Glutamatergic neuron (in vitro differentiated cells): ENCODE measurements at regions not wholly inside any gene's neighbourhood (a gene's known extent, or its start where the extent isn't known, plus 50 kb on each side); places are given as distances from the start of the nearest gene placed in this dataset.

Experiments
- DNase-seq: peaks from one replicate; pipeline ENCODE4 v3.0.0; 2022
- H3K27ac Mint-ChIP-seq: one replicate; pipeline ENCODE4 v1.8.0; 2020; ENCODE audit warnings: mild to moderate bottlenecking, mixed read lengths, inconsistent platforms; ENCODE audit not compliant: unreplicated experiment
- H3K27me3 Mint-ChIP-seq: one replicate; pipeline ENCODE4 v1.8.0; 2020; ENCODE audit warnings: mild to moderate bottlenecking, moderate library complexity, mixed read lengths, inconsistent platforms; ENCODE audit not compliant: unreplicated experiment
- H3K36me3 Mint-ChIP-seq: one replicate; pipeline ENCODE4 v1.8.0; 2020; ENCODE audit warnings: mild to moderate bottlenecking, mixed read lengths, inconsistent platforms; ENCODE audit not compliant: unreplicated experiment
- H3K4me1 Mint-ChIP-seq: one replicate; pipeline ENCODE4 v1.8.0; 2020; ENCODE audit warnings: mild to moderate bottlenecking, low read depth, mixed read lengths, inconsistent platforms; ENCODE audit not compliant: unreplicated experiment
- H3K4me3 Mint-ChIP-seq: one replicate; pipeline ENCODE4 v1.8.0; 2020; ENCODE audit warnings: mild to moderate bottlenecking, mixed read lengths, inconsistent platforms; ENCODE audit not compliant: unreplicated experiment
- H3K9me3 Mint-ChIP-seq: one replicate; pipeline ENCODE4 v1.8.0; 2020; ENCODE audit warnings: mild to moderate bottlenecking, moderate library complexity, mixed read lengths, inconsistent platforms; ENCODE audit not compliant: unreplicated experiment
- CTCF ChIP-seq: fragments of 200-600 bp; sonication (generic); IDR thresholded peaks from one replicate; pipeline ENCODE4 v1.5.0; 2021; ENCODE audit not compliant: partially characterized antibody, unreplicated experiment

DNA sequence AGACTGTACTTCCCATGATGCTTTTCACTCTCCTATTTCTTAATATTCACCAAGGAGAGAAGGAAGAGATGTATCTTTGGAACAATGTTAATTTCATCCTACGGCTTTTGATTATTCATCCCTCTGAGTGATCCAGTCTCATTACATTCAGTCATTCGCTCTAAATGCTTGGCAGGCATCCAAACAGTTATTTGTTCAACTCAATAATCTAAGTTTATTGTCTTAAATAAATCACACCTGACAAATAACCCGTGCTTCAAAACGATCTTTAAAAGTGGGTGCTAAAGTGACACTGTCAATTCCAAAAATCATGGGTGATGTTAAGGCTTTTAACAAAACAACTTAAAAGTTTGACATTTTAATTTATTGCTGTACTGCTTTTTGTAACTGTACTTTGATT, 233.1 kb downstream of the RASEF start:
- Mint-ChIP-seq H3K27ac (no peak overlapping the region), H3K9me3 (no peaks in the 10 kb centered on the region), H3K36me3 (peaks cover 5% of the 10 kb centered on the region), H3K27me3 (no peaks in the 10 kb centered on the region), H3K4me1 (no peaks in the 10 kb centered on the region), H3K4me3 (no peak overlapping the region)
- no peak for TF ChIP-seq CTCF
- DNase-seq, result no peak

DNA sequence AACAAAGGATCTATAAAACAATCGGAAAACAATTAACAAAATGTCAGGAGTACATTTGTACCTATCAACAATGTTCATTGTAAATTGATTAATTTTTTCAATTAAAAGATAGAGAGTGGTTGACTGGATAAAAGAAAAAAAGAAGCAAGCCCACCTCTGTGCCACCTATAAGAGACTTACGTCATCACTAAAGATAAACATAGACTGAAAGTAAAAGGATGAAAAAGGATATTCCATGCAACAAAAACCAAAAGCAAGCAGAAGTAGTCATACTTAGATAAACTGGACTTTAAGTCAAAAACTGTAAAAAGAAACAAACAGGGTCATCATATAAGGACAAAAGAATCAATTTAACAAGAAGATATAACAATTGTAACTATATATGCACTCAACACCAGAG, 197.4 kb downstream of the RASEF start:
- no peak for DNase-seq
- H3K4me3 Mint-ChIP-seq, result no peak overlapping the region
- TF ChIP-seq CTCF, result no peak
- H3K36me3 Mint-ChIP-seq, result no peaks in the 10 kb centered on the region
- no peaks in the 10 kb centered on the region for H3K4me1 Mint-ChIP-seq
- peaks cover 3% of the 10 kb centered on the region for H3K27me3 Mint-ChIP-seq
- no peak overlapping the region for H3K27ac Mint-ChIP-seq
- H3K9me3 Mint-ChIP-seq, result no peaks in the 10 kb centered on the region

DNA sequence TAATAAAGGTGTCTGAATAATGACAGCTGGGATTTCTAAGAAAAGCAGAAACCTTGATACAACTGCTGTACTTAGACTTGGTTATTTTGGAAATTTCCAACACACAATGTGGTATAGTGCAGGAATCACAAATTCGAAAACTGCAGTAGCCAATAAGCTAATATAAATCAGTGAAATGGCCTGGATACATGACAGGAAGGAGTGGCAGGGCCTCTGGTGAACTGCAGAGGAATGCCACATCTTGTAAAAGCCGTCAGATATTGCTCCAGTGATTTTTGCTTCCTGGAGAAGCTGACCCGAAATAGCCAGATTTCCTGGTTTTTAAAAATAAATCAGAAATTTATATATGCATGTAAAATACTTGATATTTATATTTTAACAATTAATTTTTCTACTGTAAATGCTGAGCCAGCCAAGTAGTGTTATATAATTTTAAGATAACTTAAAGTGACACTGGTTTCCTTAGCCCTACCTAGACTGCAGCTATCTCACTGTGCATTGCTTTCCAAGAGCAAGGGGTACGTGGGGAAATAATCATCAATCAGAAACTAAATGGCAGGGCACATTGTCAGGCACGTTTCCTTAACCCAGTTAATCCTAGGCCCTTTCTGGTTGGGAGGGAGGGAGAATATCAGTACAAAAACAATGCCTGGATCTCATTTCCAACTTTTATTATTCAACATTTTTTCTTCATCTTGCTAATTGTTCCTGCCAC, 182.4 kb downstream of the RASEF start:
- no peak for TF ChIP-seq CTCF
- no peak for DNase-seq
- no peaks in the 10 kb centered on the region for H3K9me3 Mint-ChIP-seq
- H3K4me3 Mint-ChIP-seq, result no peak overlapping the region
- peaks cover 6% of the 10 kb centered on the region for H3K36me3 Mint-ChIP-seq
- H3K27me3 Mint-ChIP-seq, result peaks cover 2% of the 10 kb centered on the region
- no peak overlapping the region for H3K27ac Mint-ChIP-seq
- H3K4me1 Mint-ChIP-seq, result no peaks in the 10 kb centered on the region

DNA sequence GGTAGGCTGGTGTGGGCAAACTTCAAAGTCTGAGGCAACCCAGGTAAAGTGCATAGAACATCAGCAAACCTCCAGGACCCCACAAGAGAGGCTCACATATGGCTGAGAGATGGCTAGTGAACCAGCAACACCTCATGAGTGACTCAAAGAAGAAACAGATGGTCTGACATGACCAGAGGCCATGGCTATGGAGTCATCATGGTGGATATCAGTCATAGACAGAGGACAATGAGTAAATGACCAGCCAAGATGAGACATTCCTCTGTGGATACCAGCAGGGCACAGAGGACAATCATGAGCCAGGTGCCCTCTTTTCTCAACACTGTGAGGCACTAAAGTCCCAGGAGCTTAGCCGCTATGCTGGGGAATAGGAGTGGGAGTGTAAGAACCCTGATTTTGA, 180.8 kb downstream of the RASEF start:
- TF ChIP-seq CTCF, result no peak
- peaks cover 4% of the 10 kb centered on the region for H3K27me3 Mint-ChIP-seq
- no peak overlapping the region for H3K27ac Mint-ChIP-seq
- H3K36me3 Mint-ChIP-seq, result peaks cover 5% of the 10 kb centered on the region
- peaks cover 2% of the 10 kb centered on the region for H3K9me3 Mint-ChIP-seq
- no peak for DNase-seq
- no peaks in the 10 kb centered on the region for H3K4me1 Mint-ChIP-seq
- H3K4me3 Mint-ChIP-seq, result no peak overlapping the region

DNA sequence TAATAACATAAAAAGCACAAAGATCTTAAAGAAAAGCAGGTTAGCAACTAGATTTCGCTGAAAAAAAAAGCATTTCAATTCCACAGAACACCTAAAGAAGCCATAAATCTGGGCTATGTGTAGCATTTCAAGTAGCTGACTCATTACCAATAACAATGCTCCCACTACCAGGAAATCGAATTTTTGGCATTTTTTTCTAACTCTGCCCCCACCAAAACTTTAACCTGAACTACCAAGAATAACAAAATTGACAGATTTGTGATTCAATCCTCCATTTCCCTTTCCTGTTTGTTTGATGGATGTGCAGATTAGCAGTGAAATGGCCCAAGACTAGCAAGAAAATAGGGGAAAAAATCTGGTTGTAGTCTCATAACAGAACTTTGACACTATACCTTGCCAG, 180.2 kb downstream of the RASEF start:
- Mint-ChIP-seq H3K36me3 (peaks cover 5% of the 10 kb centered on the region), H3K4me1 (no peaks in the 10 kb centered on the region), H3K4me3 (no peak overlapping the region), H3K9me3 (peaks cover 2% of the 10 kb centered on the region), H3K27ac (no peak overlapping the region), H3K27me3 (peaks cover 4% of the 10 kb centered on the region)
- DNase-seq, result no peak
- no peak for TF ChIP-seq CTCF
